Peyer's patch (tissue), 4 donors: ENCODE measurements at regions not wholly inside any gene's neighbourhood (a gene's known extent, or its start where the extent isn't known, plus 50 kb on each side); places are given as distances from the start of the nearest gene placed in this dataset.

ENCODE experiments used
- CTCF ChIP-seq, 6 experiments: fragments of 450-650 bp in 4 of 6; fragments of 200-600 bp in 2 of 6; sonication (generic) in 1 of 6; IDR thresholded peaks; one replicate each; pipeline ENCODE4 v1.5.1; 2017 to 2019; ENCODE audit warnings: antibody characterized with exemption in 6 of 6, mild to moderate bottlenecking in 3 of 6, moderate library complexity in 1 of 6
- POLR2A ChIP-seq, 2 donors: fragments of 450-650 bp; IDR thresholded peaks; one replicate each; pipeline ENCODE4 v1.5.1; 2017; ENCODE audit warnings: antibody characterized with exemption in 2 of 2, mild to moderate bottlenecking in 2 of 2, moderate library complexity in 2 of 2

GRCh38 chr6:148263961-148264360 is 78.7 kb upstream of the SASH1 start:
- no peak for TF ChIP-seq CTCF (IDR thresholded peaks at IDR 0.05)
- TF ChIP-seq POLR2A (IDR thresholded peaks at IDR 0.05): no peak
